H1 (cell line): ENCODE measurements at regions not wholly inside any gene's neighbourhood (a gene's known extent, or its start where the extent isn't known, plus 50 kb on each side); places are given as distances from the start of the nearest gene placed in this dataset.

Experiments
- CTCF ChIA-PET: fragments of 300-600 bp; sonication (Branson Sonifier 250); formaldehyde crosslinking; loops from one replicate; lab custom pipeline; 2021; ENCODE audit not compliant: partially characterized antibody; lab: Charles Lee
- POLR2A ChIA-PET: fragments of 300-600 bp; sonication (Branson Sonifier 250); formaldehyde crosslinking; loops from one replicate; lab custom pipeline; 2021; ENCODE audit warnings: inconsistent platforms; ENCODE audit not compliant: partially characterized antibody; lab: Charles Lee
- DNase-seq, 2 experiments: peaks; one replicate each; pipeline versions ENCODE4 v3.0.0 to v3.0.0-alpha.2; 2010 to 2022; ENCODE audit warnings: low spot score in 2 of 2, low read depth in 1 of 2, mixed read lengths in 1 of 2
- FAIRE-seq: peaks from 2 replicates; lab custom pipeline; 2011; peaks lifted over from hg19 to GRCh38; lab: Jason Lieb, UNC
- H2AFZ ChIP-seq: 2 replicates; pipeline ENCODE4 v1.8.1; 2012; ENCODE audit warnings: low read length, inconsistent platforms
- H2AK5ac ChIP-seq: 2 replicates; pipeline ENCODE4 v1.6.1; 2013; ENCODE audit warnings: low read depth, low read length
- H2BK120ac ChIP-seq: replicated peaks from 2 replicates; pipeline ENCODE3; 2013; ENCODE audit warnings: low read depth, low read length, inconsistent platforms
- H2BK12ac ChIP-seq: 2 replicates; pipeline ENCODE4 v1.6.1; 2013; ENCODE audit warnings: low read depth, low read length
- H2BK15ac ChIP-seq: 2 replicates; pipeline ENCODE4 v1.6.1; 2013; ENCODE audit warnings: low read length
- H2BK20ac ChIP-seq: 2 replicates; pipeline ENCODE4 v1.6.1; 2013; ENCODE audit warnings: low read length
- H2BK5ac ChIP-seq: 2 replicates; pipeline ENCODE4 v1.6.1; 2013; ENCODE audit warnings: low read depth, low read length
- H3K14ac ChIP-seq: 2 replicates; pipeline ENCODE4 v1.6.1; 2013; ENCODE audit warnings: inconsistent platforms; ENCODE audit not compliant: insufficient read length
- H3K18ac ChIP-seq: 2 replicates; pipeline ENCODE4 v1.6.1; 2013; ENCODE audit warnings: low read length; ENCODE audit errors: extremely low read depth
- H3K23ac ChIP-seq: 2 replicates; pipeline ENCODE4 v1.6.1; 2013; ENCODE audit warnings: inconsistent platforms; ENCODE audit not compliant: insufficient read length
- H3K23me2 ChIP-seq: 2 replicates; pipeline ENCODE4 v1.6.1; 2013; ENCODE audit warnings: low read depth, low read length
- H3K27ac ChIP-seq: 2 replicates; pipeline ENCODE4 v1.6.1; 2011; ENCODE audit warnings: low read depth, low read length, inconsistent platforms
- H3K27me3 ChIP-seq, 4 experiments: replicated peaks in 1 of 4; 1 replicate in 1 of 4; 2 replicates in 3 of 4; pipeline versions ENCODE4 v1.6.1 to v1.8.1; 2011 to 2013; ENCODE audit warnings: low read length in 3 of 4, mild to moderate bottlenecking in 3 of 4, inconsistent platforms in 2 of 4, mixed read lengths in 2 of 4, moderate library complexity in 1 of 4; ENCODE audit not compliant: control insufficient read depth in 3 of 4, insufficient read depth in 3 of 4; ENCODE audit errors: extremely low read depth in 1 of 4
- H3K36me3 ChIP-seq, 4 experiments: 2 replicates each; pipeline versions ENCODE4 v1.6.1 to v1.8.1; 2011 to 2013; ENCODE audit warnings: mild to moderate bottlenecking in 4 of 4, low read length in 3 of 4, moderate library complexity in 2 of 4, control low read depth in 1 of 4, inconsistent platforms in 1 of 4; ENCODE audit not compliant: insufficient read depth in 4 of 4, control insufficient read depth in 2 of 4
- H3K4ac ChIP-seq: replicated peaks from 2 replicates; pipeline ENCODE3; 2013; ENCODE audit warnings: low read length, low read depth, mixed read lengths, inconsistent platforms; ENCODE audit not compliant: insufficient read length
- H3K4me1 ChIP-seq, 4 experiments: replicated peaks in 1 of 4; 1 replicate in 1 of 4; 2 replicates in 3 of 4; pipeline versions ENCODE4 v1.6.1 to v1.8.1; 2011 to 2013; ENCODE audit warnings: low read length in 3 of 4, inconsistent platforms in 2 of 4, mixed read lengths in 1 of 4; ENCODE audit not compliant: insufficient read depth in 4 of 4, control insufficient read depth in 3 of 4
- H3K4me2 ChIP-seq, 2 experiments: 2 replicates each; pipeline versions ENCODE4 v1.6.1 to v1.8.1; 2011 to 2013; ENCODE audit warnings: low read depth in 2 of 2, low read length in 2 of 2, control low read depth in 1 of 2, inconsistent platforms in 1 of 2, mild to moderate bottlenecking in 1 of 2; ENCODE audit not compliant: insufficient read depth in 1 of 2
- H3K4me3 ChIP-seq, 4 experiments: fragments of 200-600, 300-600 bp in 1 of 4; sonication (generic), shearing (Covaris generic), sonication (Bioruptor Twin) in 1 of 4; 2 replicates each; pipeline versions ENCODE4 v1.5.1 to v1.8.1; 2011 to 2016; ENCODE audit warnings: low read length in 4 of 4, low read depth in 3 of 4, control low read depth in 2 of 4, inconsistent platforms in 2 of 4, mild to moderate bottlenecking in 2 of 4, mixed read lengths in 1 of 4, moderate library complexity in 1 of 4; ENCODE audit not compliant: insufficient read depth in 2 of 4; ENCODE audit errors: extremely low read depth in 1 of 4
- H3K56ac ChIP-seq: replicated peaks from 2 replicates; pipeline ENCODE3; 2013; ENCODE audit warnings: low read depth, mild to moderate bottlenecking, mixed read lengths, low read length, inconsistent platforms; ENCODE audit not compliant: insufficient read length
- H3K79me1 ChIP-seq: 2 replicates; pipeline ENCODE4 v1.6.1; 2013; ENCODE audit warnings: low read depth, low read length, control low read depth
- H3K79me2 ChIP-seq, 2 experiments: 2 replicates each; pipeline versions ENCODE4 v1.6.1 to v1.8.1; 2012 to 2013; ENCODE audit warnings: low read length in 2 of 2, mild to moderate bottlenecking in 2 of 2, inconsistent platforms in 1 of 2; ENCODE audit not compliant: insufficient read depth in 2 of 2, control insufficient read depth in 1 of 2
- H3K9ac ChIP-seq, 4 experiments: replicated peaks in 1 of 4; 1 replicate in 1 of 4; 2 replicates in 3 of 4; pipeline versions ENCODE4 v1.6.1 to v1.8.1; 2011 to 2013; ENCODE audit warnings: low read depth in 3 of 4, low read length in 3 of 4, control low read depth in 2 of 4, mild to moderate bottlenecking in 2 of 4, moderate library complexity in 2 of 4, inconsistent platforms in 1 of 4; ENCODE audit errors: extremely low read depth in 1 of 4
- H3K9me3 ChIP-seq, 2 experiments: 2 replicates each; pipeline versions ENCODE4 v1.6.1 to v1.8.1; 2012 to 2013; ENCODE audit warnings: mild to moderate bottlenecking in 2 of 2, moderate library complexity in 2 of 2, control low read depth in 1 of 2, inconsistent platforms in 1 of 2, low read depth in 1 of 2, low read length in 1 of 2, mixed read lengths in 1 of 2; ENCODE audit not compliant: insufficient read depth in 2 of 2
- H4K20me1 ChIP-seq, 2 experiments: replicated peaks in 1 of 2; 2 replicates each; pipeline versions ENCODE3 to v1.8.1; 2011 to 2013; ENCODE audit warnings: inconsistent platforms in 2 of 2, low read length in 2 of 2, mild to moderate bottlenecking in 1 of 2; ENCODE audit not compliant: insufficient read depth in 2 of 2, control insufficient read depth in 1 of 2
- H4K5ac ChIP-seq: 2 replicates; pipeline ENCODE4 v1.6.1; 2013; ENCODE audit warnings: low read length, low read depth, mixed read lengths, inconsistent platforms; ENCODE audit not compliant: insufficient read length
- H4K8ac ChIP-seq: 2 replicates; pipeline ENCODE4 v1.8.0; 2013; ENCODE audit warnings: mild to moderate bottlenecking, moderate library complexity, low read length, inconsistent platforms; ENCODE audit not compliant: insufficient read depth; ENCODE audit errors: extremely low read depth
- H4K91ac ChIP-seq: replicated peaks from 2 replicates; pipeline ENCODE3; 2013; ENCODE audit warnings: low read length, mixed read lengths, inconsistent platforms; ENCODE audit not compliant: insufficient read length
- BRCA1 ChIP-seq: IDR thresholded peaks from 2 replicates; pipeline ENCODE4 v1.6.1; 2012; ENCODE audit warnings: low read depth, low read length, improper control_type of control experiment
- CHD2 ChIP-seq: IDR thresholded peaks from 2 replicates; pipeline ENCODE4 v1.6.1; 2012; ENCODE audit warnings: low read length, improper control_type of control experiment
- EGR1 ChIP-seq: IDR thresholded peaks from 2 replicates; pipeline ENCODE4 v1.6.1; 2011; ENCODE audit warnings: low read depth, low read length, borderline replicate concordance
- EZH2 ChIP-seq: fragments of 200-600 bp; sonication (generic); IDR thresholded peaks from 2 replicates; pipeline ENCODE4 v1.7.1; 2012; ENCODE audit warnings: low read depth, mild to moderate bottlenecking, moderate library complexity, low read length, inconsistent platforms; ENCODE audit not compliant: severe bottlenecking
- GTF2F1 ChIP-seq: IDR thresholded peaks from 2 replicates; pipeline ENCODE4 v1.6.1; 2012; ENCODE audit warnings: low read depth, low read length, improper control_type of control experiment, borderline replicate concordance
- NRF1 ChIP-seq: IDR thresholded peaks from 2 replicates; pipeline ENCODE4 v1.6.1; 2011; ENCODE audit warnings: mild to moderate bottlenecking, low read depth, low read length, improper control_type of control experiment
- POLR2AphosphoS5 ChIP-seq: IDR thresholded peaks from 2 replicates; pipeline ENCODE4 v1.6.1; 2011; ENCODE audit warnings: low read depth, low read length
- POU5F1 ChIP-seq: IDR thresholded peaks from 2 replicates; pipeline ENCODE4 v1.6.1; 2011; ENCODE audit warnings: low read depth, mild to moderate bottlenecking, low read length, moderate library complexity
- RXRA ChIP-seq: IDR thresholded peaks from 2 replicates; pipeline ENCODE4 v1.6.1; 2011; ENCODE audit warnings: low read depth, mild to moderate bottlenecking, low read length, moderate library complexity; ENCODE audit not compliant: insufficient read depth
- SIN3A ChIP-seq, 2 experiments: IDR thresholded peaks in 1 of 2; conservative IDR thresholded peaks in 1 of 2; 2 replicates each; pipeline ENCODE4 v1.6.1; 2011 to 2012; ENCODE audit warnings: low read length in 2 of 2, improper control_type of control experiment in 1 of 2, low read depth in 1 of 2, mild to moderate bottlenecking in 1 of 2
- SIX5 ChIP-seq: IDR thresholded peaks from 2 replicates; pipeline ENCODE4 v1.6.1; 2011; ENCODE audit warnings: mild to moderate bottlenecking, low read depth, low read length
- SP2 ChIP-seq: IDR thresholded peaks from 2 replicates; pipeline ENCODE4 v1.6.1; 2012; ENCODE audit warnings: mild to moderate bottlenecking, low read length, inconsistent platforms
- TBP ChIP-seq: IDR thresholded peaks from 2 replicates; pipeline ENCODE4 v1.6.1; 2011; ENCODE audit warnings: low read depth, low read length, improper control_type of control experiment
- TF ChIP-seq, protein P1 (sequence below): IDR thresholded peaks from 2 replicates; pipeline ENCODE4 v1.6.1; 2012; ENCODE audit warnings: inconsistent platforms

DNA sequence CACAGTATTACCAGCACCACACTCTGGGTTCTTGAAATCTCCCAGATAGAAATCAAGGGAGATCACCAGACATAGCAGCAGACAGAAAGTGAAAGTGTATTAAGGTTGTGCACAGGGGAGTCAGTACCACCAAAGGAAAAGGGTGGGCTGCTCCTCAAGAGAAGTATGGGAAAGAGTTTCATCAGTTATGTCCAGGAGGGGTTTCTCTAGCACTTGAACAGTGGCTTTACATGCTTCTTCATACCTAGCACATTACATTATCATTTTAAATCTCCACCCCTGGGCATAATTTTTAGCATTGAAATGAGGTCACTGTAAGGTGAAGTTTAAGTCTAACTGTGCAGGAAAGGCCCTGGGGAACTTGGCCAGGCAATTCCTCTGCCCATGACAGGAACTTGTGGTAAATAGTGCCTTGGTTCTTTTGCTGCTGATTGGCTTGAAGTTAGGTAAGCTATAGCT, 601.0 kb downstream of the NUF2 start:
- Histone ChIP-seq H3K27me3 (no peaks in the 10 kb centered on the region), H3K4ac (no peak overlapping the region), H3K79me2 (no peaks in the 10 kb centered on the region), H3K4me3 (no peak overlapping the region), H3K56ac (no peak overlapping the region), H3K14ac (no peak overlapping the region), H3K18ac (no peak overlapping the region), H3K23me2 (no peaks in the 10 kb centered on the region), H4K5ac (no peak overlapping the region), H2BK120ac (no peak overlapping the region), H4K91ac (no peak overlapping the region), H3K36me3 (no peaks in the 10 kb centered on the region), H3K79me1 (no peaks in the 10 kb centered on the region), H2AFZ (peak overlapping the region; percentile 33; the same call in 1 of the 2 replicates), H2BK15ac (no peak overlapping the region), H3K4me1 (no peaks in the 10 kb centered on the region), H3K27ac (no peak overlapping the region), H2BK20ac (no peak overlapping the region), H2AK5ac (no peak overlapping the region), H3K4me2 (no peak overlapping the region), H2BK12ac (no peak overlapping the region), H3K9me3 (no peaks in the 10 kb centered on the region), H2BK5ac (no peak overlapping the region), H4K8ac (no peak overlapping the region), H3K9ac (no peak overlapping the region), H3K23ac (no peak overlapping the region), H4K20me1 (no peaks in the 10 kb centered on the region)
- ChIA-PET CTCF (no interaction called here), POLR2A (no interaction called here)
- no peak for FAIRE-seq
- DNase-seq = no peak
- TF ChIP-seq EZH2 (no peak), SIX5 (no peak), TBP (no peak), RXRA (no peak), POLR2AphosphoS5 (no peak), BRCA1 (no peak), EGR1 (no peak), GTF2F1 (no peak), CHD2 (no peak), POU5F1 (no peak), NRF1 (no peak), SIN3A (conservative IDR thresholded peaks at IDR 0.05 in 1 of 2, IDR thresholded peaks at IDR 0.05 in 1 of 2; ENCODE audit: low read depth in 1 of 2, low read length in 2 of 2) (no peak), SP2 (no peak)
- TF ChIP-seq, protein P1, sequence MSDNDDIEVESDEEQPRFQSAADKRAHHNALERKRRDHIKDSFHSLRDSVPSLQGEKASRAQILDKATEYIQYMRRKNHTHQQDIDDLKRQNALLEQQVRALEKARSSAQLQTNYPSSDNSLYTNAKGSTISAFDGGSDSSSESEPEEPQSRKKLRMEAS = no peak
